Activated naive CD4-positive, alpha-beta T cell treated with anti-CD3 and anti-CD28 coated beads, Interleukin-2, amount 10 ng/mL, durations not matched to agents 7 days and 5 days (primary cell): ENCODE measurements at regions not wholly inside any gene's neighbourhood (a gene's known extent, or its start where the extent isn't known, plus 50 kb on each side); places are given as distances from the start of the nearest gene placed in this dataset.

Experiments used
- CTCF ChIA-PET: fragments of 350-600 bp; sonication (Branson Sonifier 250); formaldehyde crosslinking; loops from one replicate; lab custom pipeline; 2021; ENCODE audit warnings: antibody characterized with exemption; lab: Charles Lee
- DNase-seq: peaks from one replicate; pipeline ENCODE4 v3.0.0-alpha.2; 2020
- H3K27ac Mint-ChIP-seq: one replicate; pipeline ENCODE4 v1.8.0; 2021; ENCODE audit warnings: mild to moderate bottlenecking, moderate library complexity, mixed read lengths
- H3K27me3 Mint-ChIP-seq: one replicate; pipeline ENCODE4 v1.8.0; 2021; ENCODE audit warnings: mild to moderate bottlenecking, mixed read lengths
- H3K36me3 Mint-ChIP-seq: one replicate; pipeline ENCODE4 v1.8.0; 2021; ENCODE audit warnings: mixed read lengths
- H3K4me1 Mint-ChIP-seq: one replicate; pipeline ENCODE4 v1.8.0; 2021; ENCODE audit warnings: mixed read lengths
- H3K4me3 Mint-ChIP-seq: one replicate; pipeline ENCODE4 v1.8.0; 2021; ENCODE audit warnings: mild to moderate bottlenecking, moderate library complexity, mixed read lengths
- H3K9me3 Mint-ChIP-seq: one replicate; pipeline ENCODE4 v1.8.0; 2021; ENCODE audit warnings: mixed read lengths

DNA sequence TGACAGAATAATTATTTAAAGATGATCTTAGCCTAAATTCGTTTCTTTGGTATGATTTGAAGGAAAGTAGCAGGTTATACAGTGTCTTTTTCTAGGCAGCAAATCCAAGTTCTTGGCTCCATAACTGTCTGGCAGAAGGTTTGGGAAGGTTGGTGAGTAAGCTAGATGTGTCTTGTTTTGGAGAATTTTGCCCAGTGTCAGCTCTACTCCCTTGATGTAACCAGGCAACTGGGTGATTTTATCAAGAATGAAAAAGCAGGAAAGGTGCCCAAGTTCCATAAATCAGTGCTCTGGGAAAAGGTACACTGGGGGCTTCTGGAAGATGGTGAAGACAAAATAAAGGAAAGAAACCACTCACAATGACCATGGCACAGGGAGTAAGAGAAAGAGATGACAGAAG is 71.5 kb upstream of the USP47 start:
- DNase-seq: no peak
- no peak overlapping the region for H3K27ac Mint-ChIP-seq
- no peaks in the 10 kb centered on the region for H3K36me3 Mint-ChIP-seq
- no peaks in the 10 kb centered on the region for H3K9me3 Mint-ChIP-seq
- CTCF ChIA-PET: no interaction called here
- no peak overlapping the region for H3K4me3 Mint-ChIP-seq
- peaks cover 24% of the 10 kb centered on the region for H3K27me3 Mint-ChIP-seq
- H3K4me1 Mint-ChIP-seq: no peaks in the 10 kb centered on the region

GRCh38 chr11:11769782-11770181 is 72.0 kb upstream of the USP47 start:
- no peak for DNase-seq
- CTCF ChIA-PET: no interaction called here
- Mint-ChIP-seq H3K27me3 (peaks cover 19% of the 10 kb centered on the region), H3K4me3 (no peak overlapping the region), H3K9me3 (no peaks in the 10 kb centered on the region), H3K36me3 (no peaks in the 10 kb centered on the region), H3K27ac (no peak overlapping the region), H3K4me1 (no peaks in the 10 kb centered on the region)

DNA sequence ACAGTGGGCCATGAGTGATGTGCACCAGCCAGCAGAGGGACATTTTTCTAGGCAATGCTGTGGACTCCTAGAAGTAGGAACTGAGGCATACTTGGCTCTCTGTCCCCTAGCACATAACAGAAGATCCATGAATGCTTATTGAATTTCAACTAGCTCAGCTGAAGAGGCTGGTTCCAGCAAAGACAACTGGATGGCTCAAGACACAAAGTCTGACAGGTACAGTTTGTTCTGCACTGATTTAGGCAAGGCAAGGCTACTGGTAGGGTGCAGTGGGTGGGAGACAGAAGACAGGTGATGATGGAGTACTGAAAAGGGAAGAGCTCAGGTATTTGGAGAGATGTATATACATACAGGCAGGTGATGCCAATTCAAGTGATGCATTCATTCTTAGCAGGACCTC is 72.4 kb upstream of the USP47 start:
- Mint-ChIP-seq H3K27ac (no peak overlapping the region), H3K36me3 (no peaks in the 10 kb centered on the region), H3K4me3 (no peak overlapping the region), H3K27me3 (peaks cover 19% of the 10 kb centered on the region), H3K4me1 (no peaks in the 10 kb centered on the region), H3K9me3 (no peaks in the 10 kb centered on the region)
- CTCF ChIA-PET: no interaction called here
- DNase-seq: no peak

- no peak overlapping the region for H3K4me3 Mint-ChIP-seq
Measured at GRCh38 chr11:11764423-11764803, 77.4 kb upstream of the USP47 start.

GRCh38 chr11:11763796-11764422 is 77.9 kb upstream of the USP47 start:
- Mint-ChIP-seq H3K27ac (no peak overlapping the region), H3K4me3 (no peak overlapping the region), H3K36me3 (no peaks in the 10 kb centered on the region), H3K27me3 (peaks cover 17% of the 10 kb centered on the region), H3K4me1 (no peaks in the 10 kb centered on the region), H3K9me3 (no peaks in the 10 kb centered on the region)
- CTCF ChIA-PET: no interaction called here
- DNase-seq: no peak

More at GRCh38 chr11:11764423-11764803, 77.4 kb upstream of the USP47 start:
- H3K4me1 Mint-ChIP-seq: no peaks in the 10 kb centered on the region
- no peak for DNase-seq
- H3K27me3 Mint-ChIP-seq: peaks cover 16% of the 10 kb centered on the region
- H3K9me3 Mint-ChIP-seq: no peaks in the 10 kb centered on the region
- CTCF ChIA-PET: no interaction called here
- no peaks in the 10 kb centered on the region for H3K36me3 Mint-ChIP-seq
- no peak overlapping the region for H3K27ac Mint-ChIP-seq

DNA sequence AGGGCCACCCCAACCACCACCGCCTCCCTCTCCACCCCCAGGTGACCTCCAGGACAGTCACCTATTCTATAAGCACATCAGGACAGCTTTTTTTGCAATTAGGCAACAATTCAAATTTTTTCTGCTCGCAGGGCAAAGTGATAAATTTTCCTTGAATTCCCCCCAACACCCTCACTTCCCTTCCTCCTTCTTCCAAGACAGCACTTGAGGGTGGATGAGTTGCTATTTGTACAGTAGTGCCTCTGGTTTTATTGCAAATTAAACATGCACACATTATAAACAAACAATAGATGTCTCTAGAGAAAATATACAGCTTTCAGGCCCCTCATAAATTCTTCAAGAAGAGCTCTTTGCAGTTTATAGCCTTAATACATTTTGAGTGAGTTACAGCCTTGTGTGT is 80.9 kb upstream of the USP47 start:
- Mint-ChIP-seq H3K27me3 (peaks cover 15% of the 10 kb centered on the region), H3K27ac (no peak overlapping the region), H3K36me3 (no peaks in the 10 kb centered on the region), H3K4me3 (no peak overlapping the region), H3K9me3 (no peaks in the 10 kb centered on the region), H3K4me1 (no peaks in the 10 kb centered on the region)
- no peak for DNase-seq
- CTCF ChIA-PET: no interaction called here

- no peaks in the 10 kb centered on the region for H3K4me1 Mint-ChIP-seq
- CTCF ChIA-PET: no interaction called here
- peaks cover 9% of the 10 kb centered on the region for H3K27me3 Mint-ChIP-seq
- H3K9me3 Mint-ChIP-seq: no peaks in the 10 kb centered on the region
- H3K27ac Mint-ChIP-seq: no peak overlapping the region
- H3K36me3 Mint-ChIP-seq: no peaks in the 10 kb centered on the region
- H3K4me3 Mint-ChIP-seq: no peak overlapping the region
- DNase-seq: no peak
Measured at GRCh38 chr11:11758603-11759196, 83.1 kb upstream of the USP47 start.

DNA sequence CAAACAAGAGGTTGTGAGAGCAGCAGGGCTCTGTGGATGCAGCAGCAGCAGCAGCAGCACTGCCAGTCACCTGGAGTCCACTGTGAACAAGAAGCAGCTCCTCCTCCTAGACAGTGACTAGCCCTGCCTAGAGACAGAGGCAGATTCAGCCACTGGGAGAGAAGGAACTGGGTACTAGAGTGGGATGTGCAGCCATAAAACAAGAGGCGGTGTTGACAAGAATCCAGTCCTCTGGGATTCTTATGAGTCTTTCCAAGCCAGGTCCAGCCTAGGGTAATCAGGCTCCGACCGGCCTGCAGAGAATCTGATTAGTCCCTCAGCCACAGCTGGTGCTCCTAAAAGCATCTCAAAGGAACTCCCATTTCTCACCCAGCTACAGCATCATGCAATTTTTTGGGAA is 83.9 kb upstream of the USP47 start:
- no peaks in the 10 kb centered on the region for H3K9me3 Mint-ChIP-seq
- H3K4me1 Mint-ChIP-seq: no peaks in the 10 kb centered on the region
- CTCF ChIA-PET: no interaction called here
- H3K36me3 Mint-ChIP-seq: no peaks in the 10 kb centered on the region
- peaks cover 11% of the 10 kb centered on the region for H3K27me3 Mint-ChIP-seq
- H3K4me3 Mint-ChIP-seq: no peak overlapping the region
- no peak for DNase-seq
- H3K27ac Mint-ChIP-seq: no peak overlapping the region

GRCh38 chr11:11756718-11757117 is 85.1 kb upstream of the USP47 start:
- Mint-ChIP-seq H3K36me3 (no peaks in the 10 kb centered on the region), H3K4me1 (no peaks in the 10 kb centered on the region), H3K27ac (no peak overlapping the region), H3K9me3 (no peaks in the 10 kb centered on the region), H3K4me3 (no peak overlapping the region), H3K27me3 (peaks cover 12% of the 10 kb centered on the region)
- no peak for DNase-seq
- CTCF ChIA-PET: interaction anchor here (0.7 kb wide), 1 partner anchor 210 kb away, joined by 3 read pairs; no protein-coding TSS in a partner anchor

- H3K4me3 Mint-ChIP-seq: no peak overlapping the region
- peaks cover 18% of the 10 kb centered on the region for H3K27me3 Mint-ChIP-seq
- H3K4me1 Mint-ChIP-seq: no peaks in the 10 kb centered on the region
- no peaks in the 10 kb centered on the region for H3K36me3 Mint-ChIP-seq
- no peaks in the 10 kb centered on the region for H3K9me3 Mint-ChIP-seq
- H3K27ac Mint-ChIP-seq: no peak overlapping the region
- DNase-seq: no peak
- CTCF ChIA-PET: interaction anchor here (0.7 kb wide), 1 partner anchor 211 kb away, joined by 3 read pairs; no protein-coding TSS in a partner anchor
Measured at GRCh38 chr11:11755871-11756270, 85.9 kb upstream of the USP47 start.

GRCh38 chr11:11752679-11753078 is 89.1 kb upstream of the USP47 start:
- Mint-ChIP-seq H3K9me3 (no peaks in the 10 kb centered on the region), H3K36me3 (no peaks in the 10 kb centered on the region), H3K4me3 (no peak overlapping the region), H3K27me3 (peaks cover 10% of the 10 kb centered on the region), H3K27ac (no peak overlapping the region), H3K4me1 (no peaks in the 10 kb centered on the region)
- DNase-seq: no peak
- CTCF ChIA-PET: no interaction called here

DNA sequence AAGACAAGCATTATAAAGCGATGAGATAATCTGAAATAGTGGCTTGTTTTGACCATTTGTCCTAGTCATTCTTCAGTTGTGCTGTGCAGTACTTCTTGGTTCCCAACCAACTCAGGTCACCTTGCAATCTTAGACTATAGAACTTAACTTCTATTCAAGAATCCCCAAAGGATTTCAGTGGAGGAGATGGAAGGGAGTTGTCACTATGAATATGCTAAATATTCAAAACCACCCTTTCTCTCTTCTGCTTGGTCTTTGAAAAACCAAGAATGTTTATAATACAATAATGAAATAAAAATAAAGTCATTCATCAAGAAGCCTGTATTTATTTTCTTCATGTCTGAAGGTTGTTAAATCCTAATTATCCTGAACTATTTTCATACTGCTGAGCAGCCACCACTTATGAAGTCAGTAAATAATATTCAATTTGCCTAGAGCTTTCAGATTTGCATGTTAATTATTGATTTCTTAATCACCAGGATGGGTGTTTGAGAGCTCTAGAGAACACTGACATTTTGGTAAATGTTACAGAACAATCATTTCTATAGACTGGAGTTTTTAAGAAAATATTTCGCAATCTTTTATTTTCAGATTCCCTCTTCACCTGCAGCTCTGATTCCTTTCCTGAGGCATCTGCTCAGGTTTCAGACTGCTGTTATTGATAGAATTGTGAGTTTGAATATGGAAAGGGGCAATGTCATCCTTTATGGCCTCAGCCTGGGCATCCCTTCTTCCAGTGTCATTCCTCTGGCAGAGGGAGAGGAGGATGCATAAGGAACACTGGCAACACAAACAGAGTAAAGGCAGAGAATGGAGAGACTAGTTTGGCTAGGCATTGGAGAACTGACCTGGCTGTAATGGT is 91.5 kb upstream of the USP47 start:
- Mint-ChIP-seq H3K4me1 (no peaks in the 10 kb centered on the region), H3K36me3 (no peaks in the 10 kb centered on the region), H3K27me3 (peaks cover 10% of the 10 kb centered on the region), H3K27ac (no peak overlapping the region), H3K9me3 (no peaks in the 10 kb centered on the region), H3K4me3 (no peak overlapping the region)
- DNase-seq: no peak
- CTCF ChIA-PET: no interaction called here

GRCh38 chr11:11748706-11749365 is 92.9 kb upstream of the USP47 start:
- Mint-ChIP-seq H3K27ac (no peak overlapping the region), H3K9me3 (no peaks in the 10 kb centered on the region), H3K27me3 (peaks cover 12% of the 10 kb centered on the region), H3K36me3 (no peaks in the 10 kb centered on the region), H3K4me1 (no peaks in the 10 kb centered on the region), H3K4me3 (no peak overlapping the region)
- CTCF ChIA-PET: no interaction called here
- DNase-seq: no peak

DNA sequence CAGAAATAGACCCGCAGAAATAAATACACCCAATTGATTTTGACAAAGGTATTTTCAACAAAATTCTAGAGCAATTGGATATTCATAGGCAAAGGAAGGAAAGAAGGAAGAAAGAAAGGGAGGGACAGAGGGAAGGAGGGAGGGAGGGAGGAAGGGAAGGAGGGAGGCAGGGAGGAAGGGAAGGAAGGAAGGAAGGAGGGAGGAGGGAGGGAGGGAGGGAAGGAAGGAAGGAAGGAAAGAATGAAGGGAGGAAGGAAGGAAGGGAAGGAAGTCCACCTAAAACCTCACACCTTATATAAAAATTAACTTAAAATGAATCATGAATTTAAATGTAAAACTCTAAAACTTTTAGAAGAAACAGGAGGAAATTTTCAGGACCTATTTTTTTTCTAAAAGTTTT is 94.2 kb upstream of the USP47 start:
- Mint-ChIP-seq H3K4me1 (no peaks in the 10 kb centered on the region), H3K9me3 (no peaks in the 10 kb centered on the region), H3K27ac (no peak overlapping the region), H3K27me3 (peaks cover 17% of the 10 kb centered on the region), H3K4me3 (no peak overlapping the region), H3K36me3 (no peaks in the 10 kb centered on the region)
- no peak for DNase-seq
- CTCF ChIA-PET: no interaction called here
